ENCODE measurements at regions not wholly inside any gene's neighbourhood (a gene's known extent, or its start where the extent isn't known, plus 50 kb on each side); places are given as distances from the start of the nearest gene placed in this dataset.
"Not testable (repeated sequence)": the region's sequence is repeated elsewhere in the genome, so short reads cannot be mapped to it uniquely, and the experiment has no call there.

GRCh38 chr10:63077800-63078199 lies 55.3 kb upstream of the NRBF2 start:
- Mint-ChIP-seq H3K27ac (no peak overlapping the region), H3K36me3 (ENCODE audit: low read depth) (no peaks in the 10 kb centered on the region), H3K9me3 (no peaks in the 10 kb centered on the region), H3K4me1 (ENCODE audit: low read depth) (no peaks in the 10 kb centered on the region), H3K4me3 (no peak overlapping the region), H3K27me3 (peaks cover 18% of the 10 kb centered on the region)
- intact Hi-C loops (cut with micrococcal nuclease) = no loop called here

GRCh38 chr10:63072951-63073350 lies 60.2 kb upstream of the NRBF2 start:
- H3K27ac Mint-ChIP-seq = no peak overlapping the region
- no peaks in the 10 kb centered on the region for H3K36me3 Mint-ChIP-seq (ENCODE audit: low read depth)
- H3K4me3 Mint-ChIP-seq = no peak overlapping the region
- H3K9me3 Mint-ChIP-seq = no peaks in the 10 kb centered on the region
- peaks cover 7% of the 10 kb centered on the region for H3K4me1 Mint-ChIP-seq (ENCODE audit: low read depth)
- H3K27me3 Mint-ChIP-seq = peaks cover 21% of the 10 kb centered on the region
- intact Hi-C loops (cut with micrococcal nuclease) = no loop called here

GRCh38 chr10:63071145-63071544 lies 62.0 kb upstream of the NRBF2 start:
- peaks cover 8% of the 10 kb centered on the region for H3K4me1 Mint-ChIP-seq (ENCODE audit: low read depth)
- peaks cover 18% of the 10 kb centered on the region for H3K27me3 Mint-ChIP-seq
- no peak overlapping the region for H3K4me3 Mint-ChIP-seq
- intact Hi-C loops (cut with micrococcal nuclease) = no loop called here
- no peaks in the 10 kb centered on the region for H3K36me3 Mint-ChIP-seq (ENCODE audit: low read depth)
- no peaks in the 10 kb centered on the region for H3K9me3 Mint-ChIP-seq
- no peak overlapping the region for H3K27ac Mint-ChIP-seq

GRCh38 chr10:63069318-63069717 lies 63.8 kb upstream of the NRBF2 start:
- Mint-ChIP-seq H3K4me3 (no peak overlapping the region), H3K27ac (no peak overlapping the region), H3K4me1 (ENCODE audit: low read depth) (peaks cover 13% of the 10 kb centered on the region), H3K36me3 (ENCODE audit: low read depth) (no peaks in the 10 kb centered on the region), H3K27me3 (peaks cover 14% of the 10 kb centered on the region), H3K9me3 (no peaks in the 10 kb centered on the region)
- intact Hi-C loops (cut with micrococcal nuclease) = no loop called here

- no peaks in the 10 kb centered on the region for H3K36me3 Mint-ChIP-seq (ENCODE audit: low read depth)
- peaks cover 14% of the 10 kb centered on the region for H3K27me3 Mint-ChIP-seq
- no peak overlapping the region for H3K27ac Mint-ChIP-seq
- H3K4me1 Mint-ChIP-seq (ENCODE audit: low read depth) = peaks cover 13% of the 10 kb centered on the region
- H3K9me3 Mint-ChIP-seq = no peaks in the 10 kb centered on the region
- no peak overlapping the region for H3K4me3 Mint-ChIP-seq
- intact Hi-C loops (cut with micrococcal nuclease) = no loop called here
Measured at GRCh38 chr10:63068246-63068645, 64.9 kb upstream of the NRBF2 start.

GRCh38 chr10:63066606-63067005 lies 66.5 kb upstream of the NRBF2 start:
- Mint-ChIP-seq H3K9me3 (no peaks in the 10 kb centered on the region), H3K27me3 (peaks cover 14% of the 10 kb centered on the region), H3K4me3 (no peak overlapping the region), H3K27ac (no peak overlapping the region), H3K4me1 (ENCODE audit: low read depth) (peaks cover 13% of the 10 kb centered on the region), H3K36me3 (ENCODE audit: low read depth) (no peaks in the 10 kb centered on the region)
- intact Hi-C loops (cut with micrococcal nuclease) = no loop called here

- H3K4me1 Mint-ChIP-seq (ENCODE audit: low read depth) = peaks cover 13% of the 10 kb centered on the region
- intact Hi-C loops (cut with micrococcal nuclease) = no loop called here
- H3K27ac Mint-ChIP-seq = no peak overlapping the region
- H3K27me3 Mint-ChIP-seq = peaks cover 11% of the 10 kb centered on the region
- no peak overlapping the region for H3K4me3 Mint-ChIP-seq
- H3K36me3 Mint-ChIP-seq (ENCODE audit: low read depth) = no peaks in the 10 kb centered on the region
- no peaks in the 10 kb centered on the region for H3K9me3 Mint-ChIP-seq
Measured at GRCh38 chr10:63064706-63065105, 68.4 kb upstream of the NRBF2 start.

- intact Hi-C loops (cut with micrococcal nuclease) = no loop called here
- H3K27me3 Mint-ChIP-seq = peaks cover 11% of the 10 kb centered on the region
- no peaks in the 10 kb centered on the region for H3K4me1 Mint-ChIP-seq (ENCODE audit: low read depth)
- H3K9me3 Mint-ChIP-seq = no peaks in the 10 kb centered on the region
- no peaks in the 10 kb centered on the region for H3K36me3 Mint-ChIP-seq (ENCODE audit: low read depth)
- H3K4me3 Mint-ChIP-seq = no peak overlapping the region
- no peak overlapping the region for H3K27ac Mint-ChIP-seq
Measured at GRCh38 chr10:63058236-63058635, 74.9 kb upstream of the NRBF2 start.

- Mint-ChIP-seq H3K36me3 (ENCODE audit: low read depth) (no peaks in the 10 kb centered on the region), H3K4me1 (ENCODE audit: low read depth) (no peaks in the 10 kb centered on the region), H3K9me3 (no peaks in the 10 kb centered on the region), H3K27me3 (peaks cover 10% of the 10 kb centered on the region), H3K27ac (no peak overlapping the region), H3K4me3 (no peak overlapping the region)
- intact Hi-C loops (cut with micrococcal nuclease) = no loop called here
Measured at GRCh38 chr10:63057509-63057908, 75.6 kb upstream of the NRBF2 start.

- Mint-ChIP-seq H3K27ac (no peak overlapping the region), H3K9me3 (no peaks in the 10 kb centered on the region), H3K36me3 (ENCODE audit: low read depth) (no peaks in the 10 kb centered on the region), H3K4me3 (no peak overlapping the region), H3K4me1 (ENCODE audit: low read depth) (no peaks in the 10 kb centered on the region), H3K27me3 (peaks cover 10% of the 10 kb centered on the region)
- intact Hi-C loops (cut with micrococcal nuclease) = no loop called here
Measured at GRCh38 chr10:63055705-63056104, 77.4 kb upstream of the NRBF2 start.

- H3K9me3 Mint-ChIP-seq = no peaks in the 10 kb centered on the region
- peaks cover 10% of the 10 kb centered on the region for H3K27me3 Mint-ChIP-seq
- intact Hi-C loops (cut with micrococcal nuclease) = no loop called here
- H3K36me3 Mint-ChIP-seq (ENCODE audit: low read depth) = no peaks in the 10 kb centered on the region
- H3K4me1 Mint-ChIP-seq (ENCODE audit: low read depth) = no peaks in the 10 kb centered on the region
- H3K4me3 Mint-ChIP-seq = no peak overlapping the region
- H3K27ac Mint-ChIP-seq = no peak overlapping the region
Measured at GRCh38 chr10:63054889-63055611, 78.1 kb upstream of the NRBF2 start.

GRCh38 chr10:63052083-63052482 lies 81.0 kb upstream of the NRBF2 start:
- no peaks in the 10 kb centered on the region for H3K9me3 Mint-ChIP-seq
- H3K27me3 Mint-ChIP-seq = peaks cover 21% of the 10 kb centered on the region
- H3K4me3 Mint-ChIP-seq = no peak overlapping the region
- H3K4me1 Mint-ChIP-seq (ENCODE audit: low read depth) = no peaks in the 10 kb centered on the region
- H3K27ac Mint-ChIP-seq = no peak overlapping the region
- H3K36me3 Mint-ChIP-seq (ENCODE audit: low read depth) = no peaks in the 10 kb centered on the region
- intact Hi-C loops (cut with micrococcal nuclease) = no loop called here

GRCh38 chr10:63042256-63042655 lies 90.9 kb upstream of the NRBF2 start:
- no peaks in the 10 kb centered on the region for H3K4me1 Mint-ChIP-seq (ENCODE audit: low read depth)
- no peak overlapping the region for H3K27ac Mint-ChIP-seq
- peaks cover 19% of the 10 kb centered on the region for H3K9me3 Mint-ChIP-seq
- H3K27me3 Mint-ChIP-seq = peaks cover 33% of the 10 kb centered on the region
- H3K36me3 Mint-ChIP-seq (ENCODE audit: low read depth) = no peaks in the 10 kb centered on the region
- H3K4me3 Mint-ChIP-seq = no peak overlapping the region
- intact Hi-C loops (cut with micrococcal nuclease) = no loop called here

- H3K27ac Mint-ChIP-seq; H3K36me3 Mint-ChIP-seq (ENCODE audit: low read depth); H3K9me3 Mint-ChIP-seq; H3K4me1 Mint-ChIP-seq (ENCODE audit: low read depth); intact Hi-C loops (cut with micrococcal nuclease); H3K4me3 Mint-ChIP-seq; H3K27me3 Mint-ChIP-seq: not testable (repeated sequence)
Measured at GRCh38 chr10:63033616-63034185, 99.4 kb upstream of the NRBF2 start.

GRCh38 chr10:63030536-63030935 lies 102.6 kb upstream of the NRBF2 start:
- H3K27me3 Mint-ChIP-seq = no peaks in the 10 kb centered on the region
- peaks cover 4% of the 10 kb centered on the region for H3K4me1 Mint-ChIP-seq (ENCODE audit: low read depth)
- H3K36me3 Mint-ChIP-seq (ENCODE audit: low read depth) = no peaks in the 10 kb centered on the region
- intact Hi-C loops (cut with micrococcal nuclease) = no loop called here
- no peak overlapping the region for H3K4me3 Mint-ChIP-seq
- H3K9me3 Mint-ChIP-seq = no peaks in the 10 kb centered on the region
- no peak overlapping the region for H3K27ac Mint-ChIP-seq

Measured in dendritic cell treated with granulocyte-macrophage colony-stimulating factor and Interleukin-4, amounts not matched to agents 40 ng/mL and 50 ng/mL, for 4 days (primary cell).